ENCODE measurements at regions not wholly inside any gene's neighbourhood (a gene's known extent, or its start where the extent isn't known, plus 50 kb on each side); places are given as distances from the start of the nearest gene placed in this dataset.

GRCh38 chr3:102614021-102614569 is 179.3 kb downstream of the ZPLD1 start:
- Mint-ChIP-seq H3K4me3 (ENCODE audit: unreplicated experiment) (peak overlapping the region; percentile 43), H3K9me3 (ENCODE audit: unreplicated experiment) (no peaks in the 10 kb centered on the region), H3K36me3 (ENCODE audit: unreplicated experiment) (no peaks in the 10 kb centered on the region), H3K4me1 (ENCODE audit: low read depth, unreplicated experiment) (peaks cover 6% of the 10 kb centered on the region), H3K27me3 (ENCODE audit: unreplicated experiment) (no peaks in the 10 kb centered on the region), H3K27ac (ENCODE audit: unreplicated experiment) (no peak overlapping the region)
- DNase-seq = no peak
- no peak for TF ChIP-seq CTCF (IDR thresholded peaks at IDR 0.05; ENCODE audit: partially characterized antibody, unreplicated experiment)

- no peak overlapping the region for H3K27ac Mint-ChIP-seq (ENCODE audit: unreplicated experiment)
- no peaks in the 10 kb centered on the region for H3K27me3 Mint-ChIP-seq (ENCODE audit: unreplicated experiment)
- TF ChIP-seq CTCF (IDR thresholded peaks at IDR 0.05; ENCODE audit: partially characterized antibody, unreplicated experiment) = no peak
- no peaks in the 10 kb centered on the region for H3K36me3 Mint-ChIP-seq (ENCODE audit: unreplicated experiment)
- peak overlapping the region; percentile 12 for H3K4me3 Mint-ChIP-seq (ENCODE audit: unreplicated experiment)
- H3K4me1 Mint-ChIP-seq (ENCODE audit: low read depth, unreplicated experiment) = peaks cover 6% of the 10 kb centered on the region
- no peak for DNase-seq
- H3K9me3 Mint-ChIP-seq (ENCODE audit: unreplicated experiment) = no peaks in the 10 kb centered on the region
Measured at GRCh38 chr3:102614585-102614984, 179.8 kb downstream of the ZPLD1 start.

GRCh38 chr3:102617381-102617780 is 182.6 kb downstream of the ZPLD1 start:
- Mint-ChIP-seq H3K27me3 (ENCODE audit: unreplicated experiment) (peaks cover 5% of the 10 kb centered on the region), H3K9me3 (ENCODE audit: unreplicated experiment) (no peaks in the 10 kb centered on the region), H3K27ac (ENCODE audit: unreplicated experiment) (no peak overlapping the region), H3K4me3 (ENCODE audit: unreplicated experiment) (no peak overlapping the region), H3K4me1 (ENCODE audit: low read depth, unreplicated experiment) (peaks cover 6% of the 10 kb centered on the region), H3K36me3 (ENCODE audit: unreplicated experiment) (no peaks in the 10 kb centered on the region)
- no peak for DNase-seq
- no peak for TF ChIP-seq CTCF (IDR thresholded peaks at IDR 0.05; ENCODE audit: partially characterized antibody, unreplicated experiment)

GRCh38 chr3:102619361-102619760 is 184.5 kb downstream of the ZPLD1 start:
- H3K27ac Mint-ChIP-seq (ENCODE audit: unreplicated experiment) = no peak overlapping the region
- H3K4me1 Mint-ChIP-seq (ENCODE audit: low read depth, unreplicated experiment) = peaks cover 3% of the 10 kb centered on the region
- H3K27me3 Mint-ChIP-seq (ENCODE audit: unreplicated experiment) = peaks cover 5% of the 10 kb centered on the region
- no peak for TF ChIP-seq CTCF (IDR thresholded peaks at IDR 0.05; ENCODE audit: partially characterized antibody, unreplicated experiment)
- no peak for DNase-seq
- H3K9me3 Mint-ChIP-seq (ENCODE audit: unreplicated experiment) = no peaks in the 10 kb centered on the region
- H3K36me3 Mint-ChIP-seq (ENCODE audit: unreplicated experiment) = no peaks in the 10 kb centered on the region
- no peak overlapping the region for H3K4me3 Mint-ChIP-seq (ENCODE audit: unreplicated experiment)

GRCh38 chr3:102629943-102630342 is 195.1 kb downstream of the ZPLD1 start:
- Mint-ChIP-seq H3K4me1 (ENCODE audit: low read depth, unreplicated experiment) (peaks cover 15% of the 10 kb centered on the region), H3K4me3 (ENCODE audit: unreplicated experiment) (no peak overlapping the region), H3K36me3 (ENCODE audit: unreplicated experiment) (no peaks in the 10 kb centered on the region), H3K27me3 (ENCODE audit: unreplicated experiment) (no peaks in the 10 kb centered on the region), H3K9me3 (ENCODE audit: unreplicated experiment) (peaks cover 5% of the 10 kb centered on the region), H3K27ac (ENCODE audit: unreplicated experiment) (no peak overlapping the region)
- no peak for TF ChIP-seq CTCF (IDR thresholded peaks at IDR 0.05; ENCODE audit: partially characterized antibody, unreplicated experiment)
- DNase-seq = no peak
